MM.1S (cell line): ENCODE measurements at regions not wholly inside any gene's neighbourhood (a gene's known extent, or its start where the extent isn't known, plus 50 kb on each side); places are given as distances from the start of the nearest gene placed in this dataset.

Source experiments
- CTCF ChIP-seq: fragments of 300-600 bp; sonication (generic); IDR thresholded peaks from 2 replicates; pipeline ENCODE4 v1.5.1; 2016; ENCODE audit warnings: antibody characterized with exemption, low read length, mixed read lengths
- EZH2phosphoT487 ChIP-seq: fragments of 300-600 bp; sonication (generic); IDR thresholded peaks from 2 replicates; pipeline ENCODE4 v1.6.1; 2018; ENCODE audit warnings: antibody characterized with exemption, low read length

GRCh38 chr16:55088098-55088497 lies 157.4 kb downstream of the IRX5 start:
- TF ChIP-seq CTCF = no peak
- TF ChIP-seq EZH2phosphoT487 = no peak
